GM21619 (cell line): ENCODE measurements at regions not wholly inside any gene's neighbourhood (a gene's known extent, or its start where the extent isn't known, plus 50 kb on each side); places are given as distances from the start of the nearest gene placed in this dataset.

Experiments
- ATAC-seq: cut with Tn5 transposase; IDR thresholded peaks from one replicate; pipeline ENCODE4 v1.9.1; 2021; ENCODE audit not compliant: unreplicated experiment

GRCh38 chr7:136053689-136054485 lies 76.7 kb upstream of the MTPN start:
- no peak for ATAC-seq

- ATAC-seq: no peak
Observed at GRCh38 chr7:136051203-136051928, 74.2 kb upstream of the MTPN start.

- no peak for ATAC-seq
Observed at GRCh38 chr7:136050462-136050847, 73.3 kb upstream of the MTPN start.

- ATAC-seq: no peak
Observed at GRCh38 chr7:136049818-136050461, 72.8 kb upstream of the MTPN start.

DNA sequence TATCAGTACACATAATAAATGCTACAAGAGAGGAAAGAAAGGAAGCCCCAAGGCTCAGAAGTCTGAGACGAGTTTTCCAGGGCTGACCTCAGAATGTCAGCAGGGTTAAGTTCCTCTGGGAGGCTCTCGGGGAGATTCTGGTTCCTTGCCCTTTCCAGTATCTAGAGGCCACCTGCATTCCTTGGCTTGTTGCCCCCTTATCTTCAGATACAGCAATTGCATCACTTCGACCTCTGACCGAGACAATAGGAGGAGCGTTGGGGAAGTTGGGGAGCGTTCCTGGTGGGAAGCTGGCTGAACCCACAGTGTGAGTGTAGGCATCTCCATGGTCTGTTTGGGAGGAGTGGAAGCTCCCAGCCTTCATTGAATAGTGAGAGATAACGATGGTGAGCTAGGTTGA lies 72.0 kb upstream of the MTPN start:
- no peak for ATAC-seq

- ATAC-seq: no peak
Observed at GRCh38 chr7:136046548-136046947, 69.4 kb upstream of the MTPN start.

- ATAC-seq: no peak
Observed at GRCh38 chr7:136045992-136046391, 68.8 kb upstream of the MTPN start.

- ATAC-seq: no peak
Observed at GRCh38 chr7:136045181-136045580, 68.0 kb upstream of the MTPN start.

DNA sequence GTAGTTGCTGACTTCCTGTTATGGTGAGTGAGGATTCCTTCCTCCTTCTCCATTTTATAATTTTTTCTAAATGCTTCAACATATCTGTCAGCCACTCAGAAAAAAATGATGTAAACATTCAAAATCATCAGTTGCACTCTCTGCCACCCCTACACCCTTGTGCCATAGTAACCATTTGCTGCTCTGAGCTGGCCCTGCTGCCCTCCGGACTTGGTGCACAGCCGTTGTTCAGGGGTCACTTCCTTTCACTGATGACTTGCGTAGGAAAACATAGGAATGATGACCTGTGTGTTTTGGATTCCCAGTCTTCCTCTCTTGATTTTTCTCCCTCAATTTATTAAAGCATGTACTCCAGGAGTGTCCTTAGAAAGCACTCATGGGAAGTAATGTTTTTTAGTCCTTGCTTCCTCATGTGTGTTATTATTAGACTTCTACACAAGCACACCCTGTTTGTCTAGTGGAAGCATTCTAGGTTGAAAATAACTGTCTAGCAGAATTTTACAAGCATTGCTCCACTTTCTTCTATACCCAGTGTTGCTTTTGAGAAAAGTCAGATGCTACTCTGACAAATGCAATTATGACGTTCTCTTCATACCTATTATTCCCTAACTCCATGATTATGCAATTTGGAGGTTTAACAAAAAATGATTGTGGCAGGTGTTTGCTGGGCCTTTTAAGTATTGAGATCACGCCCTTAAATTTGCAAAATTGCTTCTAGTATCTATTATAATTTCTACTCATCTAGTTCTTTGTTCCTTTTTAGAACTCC lies 62.6 kb upstream of the MTPN start:
- no peak for ATAC-seq

- ATAC-seq: no peak
Observed at GRCh38 chr7:136036336-136036735, 59.2 kb upstream of the MTPN start.

DNA sequence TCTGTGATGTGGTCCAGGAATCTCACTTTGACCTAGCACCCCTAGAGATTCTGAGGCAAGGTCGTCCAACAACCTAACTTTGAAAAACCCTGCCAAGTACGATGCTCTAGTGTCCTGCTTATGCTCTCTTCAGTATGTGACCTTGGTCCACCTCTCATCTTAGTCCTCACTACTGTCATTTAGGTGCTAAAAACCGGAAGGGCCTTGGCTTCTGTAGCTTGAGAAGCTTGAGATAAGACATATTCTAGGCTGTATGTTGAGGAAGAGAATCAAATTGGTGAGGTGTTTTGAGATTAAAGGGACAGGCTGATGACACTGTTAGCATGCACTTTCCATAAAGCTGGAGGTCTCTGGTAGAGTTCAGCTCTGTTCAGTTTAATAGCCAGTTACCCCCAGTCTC lies 57.0 kb upstream of the MTPN start:
- no peak for ATAC-seq

DNA sequence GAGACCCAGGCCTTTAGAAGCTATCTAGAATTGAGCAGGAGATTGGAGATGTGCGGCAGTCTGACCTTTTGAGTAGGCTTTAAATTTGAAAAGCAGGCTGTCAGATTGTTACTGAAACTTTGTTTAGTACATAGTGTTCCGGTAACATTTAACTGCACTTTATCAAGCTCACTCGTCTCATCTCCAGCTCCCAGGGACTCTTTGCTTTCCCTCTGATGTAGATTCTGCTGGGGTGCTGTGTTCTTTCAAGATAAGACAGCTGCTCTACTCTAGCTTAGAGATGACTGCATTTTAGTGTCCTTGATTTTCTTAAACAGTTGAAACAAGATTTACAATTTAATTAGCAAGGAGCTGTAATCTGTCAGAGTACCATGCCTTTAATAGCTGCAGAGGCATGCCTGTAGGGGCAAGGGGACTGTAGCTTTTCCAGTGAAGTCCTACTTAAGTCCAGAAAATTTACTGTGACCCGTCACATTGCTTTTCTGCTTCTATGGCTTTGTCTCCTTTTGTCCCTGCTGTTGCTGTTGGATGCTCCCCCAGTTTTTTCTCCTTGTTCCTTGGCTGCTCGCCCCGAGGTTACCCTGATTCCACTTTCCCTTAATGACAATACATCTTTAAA lies 56.4 kb upstream of the MTPN start:
- no peak for ATAC-seq

GRCh38 chr7:136030867-136031318 lies 53.7 kb upstream of the MTPN start:
- ATAC-seq: peak; percentile 85

DNA sequence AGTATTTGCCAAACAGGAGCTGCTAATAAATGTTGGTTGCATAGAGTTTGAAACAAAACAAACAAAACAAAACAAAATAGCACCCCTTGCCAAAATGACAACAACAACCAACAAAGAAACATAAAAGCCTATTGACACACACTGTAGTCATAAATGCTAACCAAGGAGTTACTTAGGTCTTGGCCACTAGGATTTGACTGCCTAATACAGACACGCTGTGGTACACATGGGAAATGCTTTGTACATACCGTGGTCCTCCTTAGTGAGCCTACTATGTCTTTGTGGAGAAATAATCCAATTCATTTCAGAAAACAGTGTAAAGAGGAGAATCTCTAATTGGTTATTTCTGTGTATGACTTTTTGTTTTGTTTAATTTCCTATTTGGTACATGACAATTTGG lies 53.2 kb upstream of the MTPN start:
- no peak for ATAC-seq

- no peak for ATAC-seq
Observed at GRCh38 chr7:136027160-136027559, 50.0 kb upstream of the MTPN start.
